GM19025 (cell line): ENCODE measurements at regions not wholly inside any gene's neighbourhood (a gene's known extent, or its start where the extent isn't known, plus 50 kb on each side); places are given as distances from the start of the nearest gene placed in this dataset.

Experiments used
- ATAC-seq: cut with Tn5 transposase; IDR thresholded peaks from one replicate; pipeline ENCODE4 v1.9.1; 2021; ENCODE audit warnings: mild to moderate bottlenecking, low read depth, moderate library complexity; ENCODE audit not compliant: unreplicated experiment

- no peak for ATAC-seq
These were observed 488.5 kb upstream of the TBX3 start for GRCh38 chr12:115172521-115172920.

GRCh38 chr12:115169981-115170380 lies 486.0 kb upstream of the TBX3 start:
- no peak for ATAC-seq

- ATAC-seq, result no peak
These were observed 482.8 kb upstream of the TBX3 start for GRCh38 chr12:115166698-115167315.

DNA sequence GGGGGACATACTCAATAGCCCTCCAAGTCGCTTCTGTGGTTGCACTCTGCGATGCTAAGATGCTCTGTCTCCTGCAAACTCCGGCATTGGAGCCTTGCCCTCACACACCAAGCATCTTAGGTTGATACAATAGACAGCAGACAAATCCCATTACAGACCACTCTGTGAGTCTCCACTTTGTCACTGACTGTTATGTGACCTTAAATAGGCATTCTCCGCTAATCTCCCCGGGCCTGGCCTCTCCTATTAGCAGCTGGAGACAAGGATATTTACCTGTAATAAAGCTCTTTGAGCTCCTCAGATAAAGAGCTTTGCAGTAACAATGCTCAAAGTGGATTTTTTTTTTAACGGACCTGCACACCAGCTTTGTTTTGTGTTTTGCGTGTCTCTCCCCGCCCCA lies 479.7 kb upstream of the TBX3 start:
- no peak for ATAC-seq

DNA sequence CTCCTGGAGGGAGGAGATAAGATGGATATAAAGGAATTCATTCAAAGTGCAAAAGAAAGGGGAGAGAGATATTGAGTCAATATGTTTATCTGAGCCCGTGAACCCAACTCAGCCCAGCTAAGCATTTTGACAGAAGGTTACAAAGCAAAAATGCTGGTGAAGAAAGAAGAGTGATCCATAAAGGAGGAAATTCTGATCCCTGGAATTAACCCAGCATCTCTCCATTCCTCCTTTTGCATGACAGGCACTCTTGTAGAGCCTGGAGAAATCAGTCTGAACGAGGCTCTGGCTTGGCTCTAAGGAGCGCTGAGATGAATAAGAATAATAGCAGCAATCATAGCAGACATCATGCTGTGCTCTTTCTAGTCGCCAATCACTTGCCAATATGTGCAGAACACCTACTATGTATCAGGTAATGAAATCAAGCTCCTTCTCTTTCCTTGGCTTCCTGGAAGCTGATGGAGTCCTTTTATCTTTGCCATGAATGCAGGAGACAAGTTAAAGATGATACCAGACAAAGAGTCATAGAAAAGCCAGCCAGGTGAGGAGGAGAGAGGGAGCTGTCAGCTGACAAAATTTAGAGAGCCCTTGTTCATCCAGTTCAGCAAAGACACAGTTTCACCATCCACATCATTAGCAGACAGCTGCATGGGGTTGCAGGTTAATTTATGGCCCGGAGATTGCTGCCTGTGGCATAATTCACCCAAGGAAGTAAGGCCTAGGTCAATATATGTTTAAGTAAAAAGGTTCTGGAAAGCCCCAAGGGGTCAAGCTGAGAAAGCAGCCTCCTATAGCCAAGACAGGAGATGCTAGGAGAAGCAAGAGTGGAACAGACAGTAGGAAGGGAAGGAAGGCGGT lies 476.5 kb upstream of the TBX3 start:
- no peak for ATAC-seq

DNA sequence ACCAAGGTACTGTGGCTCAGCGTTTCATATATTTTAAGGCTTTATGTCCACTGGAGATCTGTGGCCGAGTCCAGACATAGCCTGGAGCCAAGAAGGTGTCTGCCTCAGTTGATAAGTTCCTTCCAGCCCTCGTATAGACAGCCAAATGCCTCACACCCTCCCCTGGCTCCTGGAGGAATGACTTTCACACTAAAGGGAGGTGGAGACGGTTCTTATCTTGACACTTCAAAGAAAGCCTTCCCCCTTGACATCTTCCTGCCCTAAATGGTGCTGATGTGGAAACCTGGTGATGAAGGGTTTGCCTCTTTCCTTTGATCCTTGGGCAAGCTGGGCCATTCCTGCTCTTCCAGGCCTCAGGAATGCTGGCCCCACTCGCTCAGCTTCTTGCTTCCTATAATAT lies 474.8 kb upstream of the TBX3 start:
- ATAC-seq, result no peak

DNA sequence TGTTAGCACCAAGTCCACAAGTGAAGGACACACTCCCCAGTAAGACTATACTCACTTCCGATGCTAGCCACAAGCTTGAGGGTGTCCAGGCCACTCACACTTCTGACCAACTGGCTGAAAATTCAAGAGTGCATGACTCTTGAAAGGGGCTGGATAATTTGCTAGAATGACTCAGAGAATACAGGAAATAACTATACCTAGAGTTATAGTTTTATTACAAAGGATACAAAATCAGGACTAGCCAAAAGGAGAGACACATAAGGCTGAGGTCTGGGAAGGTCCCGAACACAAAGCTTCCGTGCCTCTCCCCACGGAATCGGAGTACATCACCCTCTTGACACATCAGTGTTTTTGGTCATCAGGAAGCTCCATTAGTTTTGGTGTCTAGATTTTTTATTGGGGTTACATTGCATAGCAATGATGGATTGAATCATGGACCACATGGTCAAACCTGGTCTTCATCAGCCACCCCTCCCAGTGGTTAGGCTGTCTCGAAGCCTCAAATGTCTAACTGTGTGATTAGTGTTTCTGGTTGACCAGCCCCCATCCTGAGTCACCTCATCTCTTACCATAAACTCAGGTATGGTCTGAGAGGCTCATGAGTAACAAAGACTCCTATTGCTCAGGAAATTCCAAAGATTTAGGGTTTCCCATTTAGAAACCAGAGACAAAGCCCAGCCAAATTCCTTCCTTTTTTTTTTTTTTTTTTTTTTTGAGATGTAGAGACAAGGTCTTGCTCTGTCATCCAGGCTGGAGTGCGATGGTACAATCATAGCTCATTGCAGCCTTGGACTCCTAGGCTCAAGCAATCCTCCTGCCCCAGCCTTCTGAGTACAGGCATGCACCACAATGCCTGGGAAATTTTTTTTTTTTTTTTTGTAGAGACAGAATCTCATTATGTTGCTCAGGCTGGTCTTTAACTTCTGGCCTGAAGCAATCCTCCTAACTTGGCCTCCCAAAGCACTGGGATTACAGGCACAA lies 472.0 kb upstream of the TBX3 start:
- ATAC-seq, result no peak

DNA sequence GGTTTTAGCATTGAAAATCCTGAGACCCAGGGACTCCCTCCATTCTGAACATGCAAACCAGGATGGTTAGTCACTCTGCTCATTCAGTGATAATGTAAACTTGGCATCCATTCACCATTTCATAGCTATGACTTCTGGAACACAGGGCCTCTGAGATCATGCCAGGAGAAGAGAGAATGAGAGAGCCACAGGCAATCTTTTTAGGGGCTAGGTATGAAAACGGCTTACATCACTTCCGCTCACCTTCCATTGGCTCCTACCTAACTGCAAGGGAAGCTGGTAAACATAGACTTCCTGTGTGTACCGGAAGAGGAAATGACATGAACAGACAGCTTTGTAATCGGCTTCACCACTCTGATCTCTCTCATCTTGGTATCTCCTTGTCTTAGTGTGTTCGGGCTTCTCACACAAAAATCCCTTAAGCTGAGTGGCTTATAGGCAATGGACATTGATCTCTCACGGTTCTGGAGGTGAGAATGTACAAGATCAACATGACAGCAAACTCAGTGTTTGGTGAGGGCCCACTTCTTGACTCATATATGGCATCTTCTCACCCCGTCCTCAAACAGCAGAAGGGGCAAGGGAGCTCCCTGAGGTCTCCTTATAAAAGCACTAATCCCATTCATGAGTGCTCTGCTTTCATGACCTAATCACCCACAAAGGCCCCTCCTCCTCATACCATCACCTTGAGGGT lies 465.9 kb upstream of the TBX3 start:
- no peak for ATAC-seq

DNA sequence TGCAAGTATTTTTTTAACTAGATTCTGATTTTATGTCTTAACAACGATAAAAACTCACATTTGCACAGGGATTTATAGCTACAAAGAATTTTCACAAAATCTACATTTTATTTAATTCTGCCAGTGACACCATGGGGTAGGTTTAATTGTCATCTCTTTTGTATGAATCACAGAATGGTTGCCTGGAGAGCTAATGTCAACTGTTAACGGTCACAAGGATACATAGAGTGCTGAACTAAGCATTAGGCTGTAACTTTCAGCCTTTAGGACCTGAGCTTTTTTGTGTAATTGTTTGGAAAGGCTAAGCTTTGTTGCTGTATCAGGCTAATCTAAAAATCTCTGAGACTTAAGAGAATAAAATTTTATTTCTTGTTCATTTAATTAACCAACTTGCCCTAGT lies 465.3 kb upstream of the TBX3 start:
- no peak for ATAC-seq

DNA sequence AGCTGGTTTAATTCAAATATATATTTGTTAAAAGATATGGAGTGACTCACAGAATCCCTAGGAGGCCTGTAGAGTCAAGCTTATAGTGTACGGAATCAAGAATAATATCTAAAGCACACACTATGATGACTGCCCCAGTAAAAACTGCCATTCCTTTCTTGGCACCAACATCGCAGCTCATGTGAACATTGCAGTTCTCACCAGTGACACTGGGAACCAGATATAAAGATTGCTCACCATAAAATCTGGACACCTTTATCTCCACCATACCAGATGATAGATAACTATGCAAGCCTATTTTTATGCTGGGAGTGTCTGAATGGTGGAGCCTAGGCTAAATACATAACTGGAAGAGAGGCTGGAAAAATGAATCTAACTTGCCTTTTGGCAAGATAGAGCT lies 463.9 kb upstream of the TBX3 start:
- no peak for ATAC-seq

GRCh38 chr12:115146453-115146852 lies 462.5 kb upstream of the TBX3 start:
- ATAC-seq, result no peak

DNA sequence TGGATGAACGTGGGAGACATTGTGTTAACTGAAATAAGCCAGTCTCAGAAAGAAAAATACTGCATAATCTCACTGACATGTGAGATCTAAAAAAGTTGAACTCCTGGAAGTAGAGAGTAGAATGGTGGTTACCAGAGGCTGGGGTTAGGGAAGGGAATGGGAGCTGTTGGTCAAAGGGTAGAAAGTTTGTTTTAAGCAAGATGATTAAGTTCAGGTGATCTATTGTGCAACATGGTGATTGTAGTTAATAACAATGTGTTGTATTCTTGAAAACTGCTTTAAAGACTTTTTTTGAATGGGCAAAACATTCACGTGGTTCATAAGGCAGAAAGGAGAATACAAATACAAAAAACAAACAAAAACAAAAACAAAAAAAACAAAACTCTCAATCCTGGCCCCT lies 460.4 kb upstream of the TBX3 start:
- no peak for ATAC-seq

- no peak for ATAC-seq
These were observed 457.1 kb upstream of the TBX3 start for GRCh38 chr12:115140981-115141655.

DNA sequence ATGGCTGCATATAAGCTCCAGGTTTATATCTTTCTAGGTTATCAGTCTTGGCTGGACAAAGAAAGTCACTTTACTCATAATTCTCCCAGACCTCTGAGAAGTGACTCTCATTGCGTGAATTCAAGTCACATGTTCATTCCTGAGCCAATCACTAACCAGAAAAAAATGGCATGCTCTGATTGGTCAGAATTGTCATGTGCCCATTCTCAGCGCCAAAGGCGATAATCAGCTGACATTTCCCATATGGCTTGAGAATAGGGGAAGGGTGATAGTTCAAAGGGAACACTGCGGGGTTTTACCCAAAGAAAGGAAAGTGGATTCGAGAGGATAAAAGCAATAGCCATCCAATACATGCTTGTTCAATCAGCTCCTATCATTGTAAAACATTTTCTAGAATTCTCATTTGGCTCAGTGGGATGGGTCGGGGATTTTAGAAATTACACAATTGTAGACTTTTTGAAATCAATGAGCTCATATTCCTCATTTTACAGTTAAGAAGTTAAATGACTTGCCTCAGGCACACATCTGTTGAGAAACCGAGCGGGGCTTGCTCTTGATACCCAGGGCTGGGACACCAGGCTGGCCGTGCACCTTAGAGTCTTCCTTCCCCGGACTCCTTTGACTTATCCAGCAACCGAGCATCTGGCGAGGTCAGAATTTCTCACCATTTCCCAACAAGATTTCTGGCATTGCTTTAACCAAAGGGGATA lies 454.0 kb upstream of the TBX3 start:
- ATAC-seq, result no peak

GRCh38 chr12:115135800-115136211 lies 451.8 kb upstream of the TBX3 start:
- ATAC-seq, result no peak

- ATAC-seq, result no peak
These were observed 450.3 kb upstream of the TBX3 start for GRCh38 chr12:115134298-115134697.

DNA sequence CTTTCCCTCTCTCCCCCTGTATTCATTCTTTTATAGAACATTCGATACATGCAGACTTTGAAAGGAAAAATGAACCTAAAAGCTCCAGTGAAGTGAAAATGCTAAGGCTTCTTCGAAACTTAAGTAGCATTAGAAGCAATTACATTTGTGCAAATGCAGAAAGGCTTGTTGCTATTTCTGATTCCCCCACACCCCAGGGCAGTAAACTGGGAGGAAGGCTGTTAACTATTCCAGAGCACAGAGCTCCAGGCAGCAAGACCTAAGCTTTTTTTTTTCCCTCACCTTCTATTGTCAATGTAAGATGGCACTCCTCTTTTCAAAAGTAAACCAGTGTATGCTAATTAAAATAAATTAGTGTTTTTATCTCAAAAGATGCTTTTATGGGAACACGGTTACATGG lies 448.9 kb upstream of the TBX3 start:
- no peak for ATAC-seq

DNA sequence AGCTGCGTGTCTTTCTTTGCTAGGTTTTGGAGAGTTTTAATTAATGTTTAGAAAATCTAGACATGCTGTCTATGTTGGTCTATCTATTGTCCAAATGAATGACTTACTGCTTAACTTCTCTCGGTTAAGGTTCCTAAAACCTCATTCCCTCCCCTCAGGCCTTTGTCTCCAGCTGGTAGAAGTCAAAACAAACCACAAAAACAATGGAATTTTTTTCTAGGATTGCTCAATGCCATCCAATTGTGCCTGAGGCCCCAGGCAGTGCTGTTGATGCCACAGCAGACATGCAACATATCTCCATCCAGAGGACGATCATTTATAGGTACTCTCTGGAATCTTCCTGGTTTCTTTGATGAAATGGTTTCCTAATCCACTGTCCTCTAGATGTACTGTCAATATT lies 448.2 kb upstream of the TBX3 start:
- no peak for ATAC-seq

DNA sequence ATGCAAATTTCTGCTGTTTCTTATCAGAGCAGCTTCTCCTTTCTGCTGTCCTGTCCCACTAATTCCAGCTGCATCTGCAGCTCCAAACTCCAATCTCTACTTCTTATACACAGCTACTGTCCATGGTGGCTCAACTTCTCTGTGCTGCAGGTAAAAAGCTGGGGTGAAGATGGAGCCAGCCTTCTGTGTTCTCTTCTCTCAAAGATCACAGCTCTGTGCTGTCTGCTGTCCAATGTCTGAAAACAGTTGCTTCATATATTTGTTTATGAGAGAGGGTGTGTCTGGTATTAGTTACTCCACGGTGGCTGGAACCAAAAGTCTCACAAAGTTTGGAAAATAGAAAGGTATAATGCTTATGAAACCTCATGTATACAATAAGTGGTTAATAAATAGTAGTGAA lies 445.8 kb upstream of the TBX3 start:
- no peak for ATAC-seq
